ENCODE measurements at regions not wholly inside any gene's neighbourhood (a gene's known extent, or its start where the extent isn't known, plus 50 kb on each side); places are given as distances from the start of the nearest gene placed in this dataset.
"Not testable (repeated sequence)": the region's sequence is repeated elsewhere in the genome, so short reads cannot be mapped to it uniquely, and the experiment has no call there.

GRCh38 chr6:27827477-27827876 lies 84.7 kb downstream of the OR2B2 start:
- not testable (repeated sequence) for TF ChIP-seq CTCF (conservative IDR thresholded peaks at IDR 0.05 in 1 of 2, IDR thresholded peaks at IDR 0.05 in 1 of 2; ENCODE audit: extremely low read depth in 1 of 2, insufficient read depth in 1 of 2, low read depth in 1 of 2, low read length in 2 of 2); EZH2 (IDR thresholded peaks at IDR 0.05; ENCODE audit: borderline replicate concordance, low read length)
